NCI-H2227 treated with DMSO at 0.1 percent for 48 hours (cell line): ENCODE measurements at regions not wholly inside any gene's neighbourhood (a gene's known extent, or its start where the extent isn't known, plus 50 kb on each side); places are given as distances from the start of the nearest gene placed in this dataset.

Experiments used
- DNase-seq: peaks from one replicate; lab custom pipeline; 2025; lab: John Stamatoyannopoulos, UW

GRCh38 chr7:25780904-25781303 is 371.1 kb upstream of the NFE2L3 start:
- no peak for DNase-seq

GRCh38 chr7:25781704-25782103 is 370.3 kb upstream of the NFE2L3 start:
- no peak for DNase-seq

GRCh38 chr7:25786936-25787335 is 365.1 kb upstream of the NFE2L3 start:
- DNase-seq, result no peak

- no peak for DNase-seq
These were observed 364.7 kb upstream of the NFE2L3 start for GRCh38 chr7:25787336-25787735.

GRCh38 chr7:25788371-25788770 is 363.6 kb upstream of the NFE2L3 start:
- DNase-seq, result no peak

GRCh38 chr7:25788961-25789620 is 362.9 kb upstream of the NFE2L3 start:
- no peak for DNase-seq

- DNase-seq, result peak; percentile 21
These were observed 362.0 kb upstream of the NFE2L3 start for GRCh38 chr7:25789701-25790640.

GRCh38 chr7:25790963-25791362 is 361.0 kb upstream of the NFE2L3 start:
- no peak for DNase-seq

GRCh38 chr7:25792586-25792985 is 359.4 kb upstream of the NFE2L3 start:
- no peak for DNase-seq

- no peak for DNase-seq
These were observed 356.2 kb upstream of the NFE2L3 start for GRCh38 chr7:25795824-25796235.

- DNase-seq, result no peak
These were observed 353.7 kb upstream of the NFE2L3 start for GRCh38 chr7:25798344-25798743.

- no peak for DNase-seq
These were observed 350.8 kb upstream of the NFE2L3 start for GRCh38 chr7:25801214-25801613.

GRCh38 chr7:25802057-25802456 is 349.9 kb upstream of the NFE2L3 start:
- DNase-seq, result no peak

GRCh38 chr7:25802473-25802872 is 349.5 kb upstream of the NFE2L3 start:
- DNase-seq, result no peak

- DNase-seq, result no peak
These were observed 348.7 kb upstream of the NFE2L3 start for GRCh38 chr7:25803117-25803887.

- DNase-seq, result no peak
These were observed 347.8 kb upstream of the NFE2L3 start for GRCh38 chr7:25804154-25804553.

- DNase-seq, result no peak
These were observed 346.8 kb upstream of the NFE2L3 start for GRCh38 chr7:25805027-25805687.

- DNase-seq, result no peak
These were observed 344.8 kb upstream of the NFE2L3 start for GRCh38 chr7:25807086-25807611.

GRCh38 chr7:25809441-25809840 is 342.6 kb upstream of the NFE2L3 start:
- DNase-seq, result no peak

- DNase-seq, result no peak
These were observed 339.7 kb upstream of the NFE2L3 start for GRCh38 chr7:25812086-25812850.

- DNase-seq, result no peak
These were observed 338.6 kb upstream of the NFE2L3 start for GRCh38 chr7:25813381-25813780.
